ENCODE measurements at regions not wholly inside any gene's neighbourhood (a gene's known extent, or its start where the extent isn't known, plus 50 kb on each side); places are given as distances from the start of the nearest gene placed in this dataset.
"Not testable (repeated sequence)": the region's sequence is repeated elsewhere in the genome, so short reads cannot be mapped to it uniquely, and the experiment has no call there.

DNA sequence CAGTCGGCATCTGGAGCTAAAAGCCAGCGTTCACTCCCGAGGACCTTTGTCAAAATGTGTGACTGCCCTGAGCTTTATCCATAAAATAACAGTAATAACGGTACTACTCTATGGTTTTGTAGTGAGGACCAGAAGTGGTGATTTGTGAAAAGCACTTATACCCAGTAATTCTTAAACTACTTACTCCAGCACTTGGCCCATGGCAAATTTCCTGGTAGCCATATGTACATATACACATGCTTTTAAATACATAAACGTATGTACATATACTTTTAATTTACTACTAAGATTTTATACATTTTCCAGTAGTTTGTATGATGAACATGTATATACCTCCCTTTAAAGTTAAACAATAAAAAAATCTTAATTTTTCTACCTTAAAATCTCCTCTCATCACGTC, 163.8 kb upstream of the TMEM132C start:
- DNase-seq: no peak
- no peaks in the 10 kb centered on the region for H3K27me3 ChIP-seq (replicated peaks in 1 of 7)
- no peak overlapping the region for H3K27ac ChIP-seq
- no peak for TF ChIP-seq POLR2AphosphoS5 (IDR thresholded peaks at IDR 0.05)
- no peak overlapping the region for H3K4me3 ChIP-seq
- WGBS, 5 donors: 79 to 92% (median 82%) methylated on average over 6 of the region's 6 CpGs
- peaks cover 0 to 14% (median 2%) of the 10 kb centered on the region in 8 donors for H3K9me3 ChIP-seq
- H3K36me3 ChIP-seq: no peaks in the 10 kb centered on the region
- intact Hi-C loops (cut with DNase I; ENCODE audit: low total_unique reads): no loop called here
- no peaks in the 10 kb centered on the region for H3K4me1 ChIP-seq

DNA sequence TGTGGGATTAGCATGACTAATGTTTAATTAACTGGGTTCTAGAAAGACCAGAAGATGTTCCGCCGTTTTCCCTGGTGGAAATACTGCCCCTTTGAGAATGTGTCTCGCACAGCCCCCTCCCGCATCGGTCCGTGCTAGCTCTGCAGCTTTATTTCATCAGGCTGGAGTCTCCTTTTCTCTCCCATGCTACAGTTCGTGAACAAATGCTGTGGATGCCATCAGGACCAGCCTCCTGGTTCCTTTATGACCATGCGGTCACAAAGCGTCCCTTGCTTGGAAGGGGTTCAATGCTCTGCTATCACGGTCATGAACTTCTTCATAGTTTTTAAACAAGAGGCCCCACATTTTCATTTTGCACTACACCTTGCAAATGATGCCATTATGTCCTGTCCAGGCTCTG, 157.7 kb upstream of the TMEM132C start:
- 90 to 95% (median 91%) methylated on average over 10 of the region's 10 CpGs for WGBS, 5 donors
- no peak for DNase-seq
- Histone ChIP-seq H3K4me1 (peaks cover 0 to 3% (median 0%) of the 10 kb centered on the region in 6 donors), H3K36me3 (no peaks in the 10 kb centered on the region), H3K4me3 (no peak overlapping the region), H3K27ac (no peak overlapping the region), H3K9me3 (no peaks in the 10 kb centered on the region), H3K27me3 (replicated peaks in 1 of 7) (peaks cover 0 to 4% (median 0%) of the 10 kb centered on the region in 7 donors)
- no peak for TF ChIP-seq POLR2A (IDR thresholded peaks at IDR 0.05)
- TF ChIP-seq, protein P1, sequence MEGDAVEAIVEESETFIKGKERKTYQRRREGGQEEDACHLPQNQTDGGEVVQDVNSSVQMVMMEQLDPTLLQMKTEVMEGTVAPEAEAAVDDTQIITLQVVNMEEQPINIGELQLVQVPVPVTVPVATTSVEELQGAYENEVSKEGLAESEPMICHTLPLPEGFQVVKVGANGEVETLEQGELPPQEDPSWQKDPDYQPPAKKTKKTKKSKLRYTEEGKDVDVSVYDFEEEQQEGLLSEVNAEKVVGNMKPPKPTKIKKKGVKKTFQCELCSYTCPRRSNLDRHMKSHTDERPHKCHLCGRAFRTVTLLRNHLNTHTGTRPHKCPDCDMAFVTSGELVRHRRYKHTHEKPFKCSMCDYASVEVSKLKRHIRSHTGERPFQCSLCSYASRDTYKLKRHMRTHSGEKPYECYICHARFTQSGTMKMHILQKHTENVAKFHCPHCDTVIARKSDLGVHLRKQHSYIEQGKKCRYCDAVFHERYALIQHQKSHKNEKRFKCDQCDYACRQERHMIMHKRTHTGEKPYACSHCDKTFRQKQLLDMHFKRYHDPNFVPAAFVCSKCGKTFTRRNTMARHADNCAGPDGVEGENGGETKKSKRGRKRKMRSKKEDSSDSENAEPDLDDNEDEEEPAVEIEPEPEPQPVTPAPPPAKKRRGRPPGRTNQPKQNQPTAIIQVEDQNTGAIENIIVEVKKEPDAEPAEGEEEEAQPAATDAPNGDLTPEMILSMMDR (IDR thresholded peaks at IDR 0.05 in 8 of 11, conservative IDR thresholded peaks at IDR 0.05 in 3 of 11): no peak
- intact Hi-C loops (cut with DNase I; ENCODE audit: low total_unique reads): no loop called here

DNA sequence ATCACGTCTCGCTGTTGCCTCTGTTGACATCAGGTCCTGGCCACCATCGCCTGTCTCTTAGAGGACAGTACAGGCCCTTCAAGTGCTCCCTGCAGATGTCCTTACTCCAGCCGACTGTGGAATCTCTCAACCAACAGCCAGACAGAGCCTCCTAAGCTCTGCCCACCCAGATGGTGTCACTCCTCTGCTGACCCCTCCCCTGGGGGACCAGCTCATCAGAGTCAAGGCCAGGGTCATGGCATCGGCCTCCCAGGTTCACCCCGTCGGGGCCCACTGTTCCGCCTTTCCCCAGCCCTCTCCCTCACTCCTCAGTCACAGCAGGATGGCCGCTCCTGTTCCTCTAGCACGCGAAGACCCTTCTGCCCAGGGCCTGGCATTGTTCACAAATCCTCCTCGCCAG, 157.3 kb upstream of the TMEM132C start:
- Histone ChIP-seq H3K4me1 (peaks cover 0 to 3% (median 0%) of the 10 kb centered on the region in 6 donors), H3K27me3 (replicated peaks in 1 of 7) (peaks cover 0 to 4% (median 0%) of the 10 kb centered on the region in 7 donors), H3K9me3 (no peaks in the 10 kb centered on the region), H3K4me3 (no peak overlapping the region), H3K27ac (no peak overlapping the region), H3K36me3 (no peaks in the 10 kb centered on the region)
- no peak for DNase-seq
- 80 to 89% (median 85%) methylated on average over 12 of the region's 12 CpGs for WGBS, 5 donors
- intact Hi-C loops (cut with DNase I; ENCODE audit: low total_unique reads): no loop called here
- TF ChIP-seq POLR2AphosphoS5 (IDR thresholded peaks at IDR 0.05) (no peak), POLR2A (IDR thresholded peaks at IDR 0.05) (no peak)
- TF ChIP-seq, protein P1 (IDR thresholded peaks at IDR 0.05 in 8 of 11, conservative IDR thresholded peaks at IDR 0.05 in 3 of 11): no peak

DNA sequence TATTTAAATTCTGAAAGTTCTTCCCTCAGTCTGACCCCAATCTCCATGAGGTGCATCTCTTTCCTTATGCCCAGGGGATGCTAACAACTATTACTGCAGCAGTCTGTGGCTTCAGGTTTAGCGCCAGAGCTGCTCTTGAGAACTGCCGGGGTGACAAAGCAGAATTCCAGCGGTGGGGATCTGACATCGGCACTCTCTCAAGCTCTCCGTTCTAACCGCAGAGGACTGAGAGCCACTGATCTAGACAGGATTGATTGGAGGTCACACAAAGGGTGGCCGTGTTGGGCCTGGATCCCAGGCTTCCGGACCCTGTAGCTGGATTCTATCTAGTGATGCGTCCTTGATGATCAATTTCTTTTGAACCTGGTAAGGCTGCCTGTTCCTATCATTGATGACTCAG, 155.6 kb upstream of the TMEM132C start:
- Histone ChIP-seq H3K36me3 (no peaks in the 10 kb centered on the region), H3K9me3 (peaks cover 0 to 10% (median 0%) of the 10 kb centered on the region in 8 donors), H3K27ac (no peak overlapping the region), H3K27me3 (replicated peaks in 1 of 7) (peaks cover 0 to 4% (median 0%) of the 10 kb centered on the region in 7 donors), H3K4me1 (peaks cover 0 to 3% (median 0%) of the 10 kb centered on the region in 6 donors), H3K4me3 (no peak overlapping the region)
- DNase-seq: no peak
- 63 to 76% (median 71%) methylated on average over 9 of the region's 9 CpGs for WGBS, 5 donors
- intact Hi-C loops (cut with DNase I; ENCODE audit: low total_unique reads): no loop called here
- TF ChIP-seq POLR2A (IDR thresholded peaks at IDR 0.05) (no peak), POLR2AphosphoS5 (IDR thresholded peaks at IDR 0.05) (no peak)
- TF ChIP-seq, protein P1 (IDR thresholded peaks at IDR 0.05 in 8 of 11, conservative IDR thresholded peaks at IDR 0.05 in 3 of 11): no peak

DNA sequence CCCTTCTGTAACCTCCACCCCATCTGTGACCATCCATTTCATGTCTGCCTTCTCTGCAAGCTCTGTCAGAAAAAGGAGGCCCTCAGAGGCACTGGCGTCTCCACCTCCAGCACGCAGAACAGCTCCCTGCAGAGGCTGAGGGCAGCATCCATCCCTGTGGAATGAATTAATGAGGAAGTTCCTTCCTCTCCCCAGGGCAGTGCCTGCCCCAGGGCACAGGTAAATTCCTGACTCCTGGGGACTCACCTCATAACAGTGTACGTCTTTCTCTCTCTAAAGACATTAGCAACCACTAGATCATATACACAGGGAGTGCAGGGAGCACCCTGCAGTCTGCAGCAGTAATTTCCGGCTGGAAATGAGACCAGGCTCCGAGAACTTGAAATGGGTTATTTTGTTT, 155.0 kb upstream of the TMEM132C start:
- TF ChIP-seq, protein P1 (IDR thresholded peaks at IDR 0.05 in 8 of 11, conservative IDR thresholded peaks at IDR 0.05 in 3 of 11): no peak
- TF ChIP-seq POLR2AphosphoS5 (IDR thresholded peaks at IDR 0.05): no peak
- TF ChIP-seq POLR2A (IDR thresholded peaks at IDR 0.05): no peak
- peaks cover 0 to 4% (median 0%) of the 10 kb centered on the region in 7 donors for H3K27me3 ChIP-seq (replicated peaks in 1 of 7)
- H3K27ac ChIP-seq: no peak overlapping the region
- intact Hi-C loops (cut with DNase I; ENCODE audit: low total_unique reads): no loop called here
- H3K4me3 ChIP-seq: no peak overlapping the region
- no peaks in the 10 kb centered on the region for H3K36me3 ChIP-seq
- no peak for DNase-seq
- WGBS, 5 donors: 39 to 57% (median 48%) methylated on average over 5 of the region's 5 CpGs
- peaks cover 0 to 3% (median 0%) of the 10 kb centered on the region in 6 donors for H3K4me1 ChIP-seq
- peaks cover 0 to 14% (median 0%) of the 10 kb centered on the region in 8 donors for H3K9me3 ChIP-seq

DNA sequence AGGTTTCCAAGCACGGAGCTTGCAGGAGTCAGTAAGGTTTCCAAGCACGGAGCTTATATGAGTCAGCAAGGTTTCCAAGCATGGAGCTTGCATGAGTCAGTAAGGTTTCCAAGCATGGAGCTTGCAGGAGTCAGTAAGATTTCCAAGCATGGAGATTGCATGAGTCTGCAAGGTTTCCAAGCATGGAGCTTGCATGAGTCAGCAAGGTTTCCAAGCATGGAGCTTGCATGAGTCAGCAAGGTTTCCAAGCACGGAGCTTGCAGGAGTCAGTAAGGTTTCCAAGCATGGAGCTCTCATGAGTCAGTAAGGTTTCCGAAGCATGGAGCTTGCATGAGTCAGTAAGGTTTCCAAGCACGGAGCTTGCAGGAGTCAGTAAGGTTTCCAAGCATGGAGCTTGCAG, 153.7 kb upstream of the TMEM132C start:
- H3K9me3 ChIP-seq: peaks cover 0 to 17% (median 3%) of the 10 kb centered on the region in 8 donors
- intact Hi-C loops (cut with DNase I; ENCODE audit: low total_unique reads); DNase-seq; H3K36me3 ChIP-seq; H3K4me3 ChIP-seq; H3K4me1 ChIP-seq; H3K27me3 ChIP-seq (replicated peaks in 1 of 7); H3K27ac ChIP-seq: not testable (repeated sequence)
- 72 to 90% (median 84%) methylated on average over 4 to 5 of the region's 5 CpGs for WGBS, 5 donors
